MM.1S (cell line): ENCODE measurements at regions not wholly inside any gene's neighbourhood (a gene's known extent, or its start where the extent isn't known, plus 50 kb on each side); places are given as distances from the start of the nearest gene placed in this dataset.

Experiments used
- DNase-seq: peaks from one replicate; pipeline ENCODE4 v3.0.0-alpha.2; 2015
- H2AFZ ChIP-seq: fragments of 300-600 bp; sonication (generic); 2 replicates; pipeline ENCODE4 v1.6.0; 2016; ENCODE audit warnings: antibody characterized with exemption, low read length
- H3F3A ChIP-seq: fragments of 300-600 bp; sonication (generic); 2 replicates; pipeline ENCODE4 v1.6.1; 2016; ENCODE audit warnings: mild to moderate bottlenecking, antibody characterized with exemption, low read length, moderate library complexity, mixed read lengths; ENCODE audit not compliant: insufficient read depth
- H3K27ac ChIP-seq: fragments of 300-600 bp; sonication (generic); 2 replicates; pipeline ENCODE4 v1.5.1; 2016; ENCODE audit warnings: mild to moderate bottlenecking, low read length
- H3K27me3 ChIP-seq: fragments of 300-600 bp; sonication (generic); replicated peaks from 2 replicates; pipeline ENCODE4 v1.6.0; 2016; ENCODE audit warnings: low read length; ENCODE audit not compliant: insufficient read depth
- H3K36me3 ChIP-seq: fragments of 300-600 bp; sonication (generic); replicated peaks from 2 replicates; pipeline ENCODE4 v1.6.1; 2016; ENCODE audit warnings: mild to moderate bottlenecking, low read length, mixed read lengths; ENCODE audit not compliant: insufficient read depth
- H3K4me1 ChIP-seq: fragments of 300-600 bp; sonication (generic); 2 replicates; pipeline ENCODE4 v1.6.1; 2016; ENCODE audit warnings: low read length, mixed read lengths
- H3K4me2 ChIP-seq: fragments of 300-600 bp; sonication (generic); 2 replicates; pipeline ENCODE4 v1.6.0; 2016; ENCODE audit warnings: low read depth, low read length
- H3K4me3 ChIP-seq: fragments of 300-600 bp; sonication (generic); 2 replicates; pipeline ENCODE4 v1.5.1; 2016; ENCODE audit warnings: low read length, mixed read lengths
- H3K79me2 ChIP-seq: fragments of 300-600 bp; sonication (generic); 2 replicates; pipeline ENCODE4 v1.6.1; 2016; ENCODE audit warnings: mixed run types, low read length, mixed read lengths
- H3K9ac ChIP-seq: fragments of 300-600 bp; sonication (generic); 2 replicates; pipeline ENCODE4 v1.6.1; 2016; ENCODE audit warnings: low read length, mixed read lengths
- H3K9me2 ChIP-seq: fragments of 300-600 bp; sonication (generic); replicated peaks from 2 replicates; pipeline ENCODE4 v1.6.1; 2016; ENCODE audit warnings: mild to moderate bottlenecking, low read length, mixed read lengths; ENCODE audit not compliant: insufficient read depth
- H3K9me3 ChIP-seq: fragments of 300-600 bp; sonication (generic); replicated peaks from 2 replicates; pipeline ENCODE4 v1.6.1; 2016; ENCODE audit warnings: mild to moderate bottlenecking, low read length, mixed read lengths; ENCODE audit not compliant: insufficient read depth
- H4K20me1 ChIP-seq: fragments of 300-600 bp; sonication (generic); 2 replicates; pipeline ENCODE4 v1.6.1; 2016; ENCODE audit warnings: mild to moderate bottlenecking, low read length, moderate library complexity, mixed read lengths; ENCODE audit not compliant: insufficient read depth
- EZH2 ChIP-seq: fragments of 300-600 bp; sonication (generic); optimal IDR thresholded peaks from 2 replicates; pipeline ENCODE3; 2017; ENCODE audit warnings: low read depth, mild to moderate bottlenecking, antibody characterized with exemption, low read length, mixed read lengths
- EZH2phosphoT487 ChIP-seq: fragments of 300-600 bp; sonication (generic); IDR thresholded peaks from 2 replicates; pipeline ENCODE4 v1.6.1; 2018; ENCODE audit warnings: antibody characterized with exemption, low read length
- TF ChIP-seq, protein P1 (sequence below): fragments of 300-600 bp; sonication (generic); IDR thresholded peaks from 2 replicates; pipeline ENCODE4 v1.5.1; 2016; ENCODE audit warnings: antibody characterized with exemption, low read length, mixed read lengths

DNA sequence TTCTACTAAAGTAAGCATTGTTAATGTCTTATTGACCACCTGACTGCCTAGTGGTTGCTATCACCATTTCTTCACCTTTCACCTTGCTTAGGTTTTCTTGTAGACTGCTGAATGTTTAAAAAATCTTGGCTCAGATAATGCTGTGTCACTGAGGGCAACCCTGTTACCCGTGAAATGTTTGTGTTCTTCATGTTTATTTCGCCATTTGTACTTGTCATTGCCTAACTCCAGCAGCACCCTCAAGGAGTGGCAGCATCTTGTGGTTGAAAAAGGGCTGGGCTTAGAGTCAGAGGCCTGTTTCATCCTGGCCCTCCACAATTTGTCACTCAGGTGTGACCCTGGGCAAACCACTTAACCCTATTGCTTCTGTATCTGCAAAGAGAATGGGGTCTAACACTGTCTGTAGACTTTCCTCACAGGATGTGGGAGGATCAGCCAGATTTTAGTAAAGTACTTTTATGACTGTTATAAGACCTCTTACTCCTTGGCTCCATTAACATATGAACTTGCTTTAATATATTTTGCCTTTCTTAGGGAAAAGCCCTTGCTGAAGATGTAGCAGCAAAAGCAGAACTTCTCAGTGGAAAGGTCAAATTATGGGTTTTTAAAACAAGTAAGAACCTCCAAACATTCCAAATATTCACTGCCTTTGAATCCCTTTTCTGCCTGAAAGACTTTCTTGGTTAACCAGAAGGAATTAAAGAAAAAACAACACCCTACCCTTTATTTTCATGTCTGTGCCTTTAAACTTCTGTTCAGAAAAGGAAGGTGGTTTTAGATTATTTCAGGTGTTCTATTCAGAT lies 154.5 kb upstream of the C11orf87 start:
- Histone ChIP-seq H3K4me2 (no peak overlapping the region), H3F3A (no peaks in the 10 kb centered on the region)
- TF ChIP-seq, protein P1, sequence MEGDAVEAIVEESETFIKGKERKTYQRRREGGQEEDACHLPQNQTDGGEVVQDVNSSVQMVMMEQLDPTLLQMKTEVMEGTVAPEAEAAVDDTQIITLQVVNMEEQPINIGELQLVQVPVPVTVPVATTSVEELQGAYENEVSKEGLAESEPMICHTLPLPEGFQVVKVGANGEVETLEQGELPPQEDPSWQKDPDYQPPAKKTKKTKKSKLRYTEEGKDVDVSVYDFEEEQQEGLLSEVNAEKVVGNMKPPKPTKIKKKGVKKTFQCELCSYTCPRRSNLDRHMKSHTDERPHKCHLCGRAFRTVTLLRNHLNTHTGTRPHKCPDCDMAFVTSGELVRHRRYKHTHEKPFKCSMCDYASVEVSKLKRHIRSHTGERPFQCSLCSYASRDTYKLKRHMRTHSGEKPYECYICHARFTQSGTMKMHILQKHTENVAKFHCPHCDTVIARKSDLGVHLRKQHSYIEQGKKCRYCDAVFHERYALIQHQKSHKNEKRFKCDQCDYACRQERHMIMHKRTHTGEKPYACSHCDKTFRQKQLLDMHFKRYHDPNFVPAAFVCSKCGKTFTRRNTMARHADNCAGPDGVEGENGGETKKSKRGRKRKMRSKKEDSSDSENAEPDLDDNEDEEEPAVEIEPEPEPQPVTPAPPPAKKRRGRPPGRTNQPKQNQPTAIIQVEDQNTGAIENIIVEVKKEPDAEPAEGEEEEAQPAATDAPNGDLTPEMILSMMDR, result no peak
- TF ChIP-seq EZH2 (no peak), EZH2phosphoT487 (no peak)

DNA sequence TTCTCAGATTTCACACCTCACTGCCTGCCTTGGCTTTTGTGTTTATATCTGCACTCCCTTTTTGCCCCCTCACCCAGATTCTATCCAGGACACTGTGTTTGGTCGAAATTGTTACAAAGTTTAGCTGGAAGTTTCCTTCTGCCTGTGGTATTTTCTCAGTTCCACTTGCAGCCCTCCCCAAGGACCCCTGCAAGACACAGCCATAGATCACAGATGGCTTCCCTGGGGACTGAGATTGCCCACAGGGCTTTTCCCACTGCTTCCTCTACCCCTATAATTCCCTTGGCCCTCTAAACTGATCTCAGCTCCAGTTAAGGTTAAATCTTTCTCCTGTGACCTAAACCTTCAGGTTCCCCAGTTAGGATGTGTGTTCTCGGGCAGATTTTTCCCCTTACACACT lies 146.1 kb upstream of the C11orf87 start:
- Histone ChIP-seq H3K9ac (no peak overlapping the region), H3K4me3 (no peak overlapping the region), H3K27me3 (no peaks in the 10 kb centered on the region), H3K4me2 (no peak overlapping the region), H2AFZ (no peak overlapping the region), H3K27ac (no peak overlapping the region), H3K4me1 (no peaks in the 10 kb centered on the region), H3K36me3 (no peaks in the 10 kb centered on the region), H3K9me3 (no peaks in the 10 kb centered on the region), H3K9me2 (no peaks in the 10 kb centered on the region), H3K79me2 (no peaks in the 10 kb centered on the region), H3F3A (no peaks in the 10 kb centered on the region), H4K20me1 (no peaks in the 10 kb centered on the region)
- no peak for DNase-seq
- TF ChIP-seq, protein P1, result no peak
- TF ChIP-seq EZH2, result no peak
- TF ChIP-seq EZH2phosphoT487, result no peak

More for the DNA sequence above, 154.5 kb upstream of the C11orf87 start:
- H4K20me1 ChIP-seq, result no peaks in the 10 kb centered on the region
- H3K36me3 ChIP-seq, result no peaks in the 10 kb centered on the region
- no peak overlapping the region for H2AFZ ChIP-seq
- no peak overlapping the region for H3K4me3 ChIP-seq
- no peaks in the 10 kb centered on the region for H3K79me2 ChIP-seq
- no peak overlapping the region for H3K27ac ChIP-seq
- no peak for DNase-seq
- no peak overlapping the region for H3K9ac ChIP-seq
- no peaks in the 10 kb centered on the region for H3K9me2 ChIP-seq
- no peaks in the 10 kb centered on the region for H3K4me1 ChIP-seq
- H3K9me3 ChIP-seq, result 0 out of 2 replicates have a peak, but pooled peaks cover 4% of the 10 kb centered on the region
- no peaks in the 10 kb centered on the region for H3K27me3 ChIP-seq

DNA sequence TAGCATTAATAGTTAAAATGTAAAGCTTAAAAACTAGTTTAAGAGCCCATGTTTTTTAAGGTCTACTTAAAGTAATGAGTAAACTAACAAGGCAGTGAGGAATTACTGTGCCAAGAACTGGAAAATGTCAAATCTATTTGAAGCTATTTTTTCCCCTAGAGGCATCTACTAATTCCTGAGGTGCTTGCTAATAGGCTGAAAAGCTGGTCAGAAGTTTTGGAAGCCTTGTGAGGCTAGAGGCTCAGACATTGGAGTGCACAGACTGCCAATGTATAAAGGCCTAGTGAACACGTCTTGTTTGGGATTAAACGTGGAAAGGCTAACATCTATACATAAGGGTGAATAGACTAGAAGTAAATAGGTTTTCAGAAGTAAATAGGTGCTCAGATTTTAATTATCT lies 136.5 kb upstream of the C11orf87 start:
- no peak for TF ChIP-seq EZH2
- no peak for TF ChIP-seq EZH2phosphoT487
- TF ChIP-seq, protein P1, result no peak
- Histone ChIP-seq H3K4me1 (no peaks in the 10 kb centered on the region), H3K79me2 (no peaks in the 10 kb centered on the region), H3K4me2 (no peak overlapping the region), H3K27ac (no peak overlapping the region), H2AFZ (no peak overlapping the region), H4K20me1 (no peaks in the 10 kb centered on the region), H3F3A (no peaks in the 10 kb centered on the region), H3K4me3 (no peak overlapping the region), H3K36me3 (no peaks in the 10 kb centered on the region), H3K9me2 (no peaks in the 10 kb centered on the region), H3K9me3 (no peaks in the 10 kb centered on the region), H3K9ac (no peak overlapping the region), H3K27me3 (no peaks in the 10 kb centered on the region)
- DNase-seq, result no peak
